Choroid plexus epithelial cell (primary cell): ENCODE measurements at regions not wholly inside any gene's neighbourhood (a gene's known extent, or its start where the extent isn't known, plus 50 kb on each side); places are given as distances from the start of the nearest gene placed in this dataset.

ENCODE experiments used
- DNase-seq: peaks from one replicate; pipeline ENCODE4 v3.0.0-alpha.2; 2010; ENCODE audit warnings: low read depth
- H3K4me3 ChIP-seq: 2 replicates; pipeline ENCODE4 v1.5.1; 2011; ENCODE audit warnings: low read depth, mild to moderate bottlenecking, control low read depth, low read length, moderate library complexity
- CTCF ChIP-seq: conservative IDR thresholded peaks from 2 replicates; pipeline ENCODE4 v1.5.1; 2011; ENCODE audit warnings: low read depth, mild to moderate bottlenecking, control low read depth, inconsistent platforms, low read length, moderate library complexity

GRCh38 chr18:45270289-45270771, 344.9 kb upstream of the SLC14A2 start:
- TF ChIP-seq CTCF = no peak
- H3K4me3 ChIP-seq = no peak overlapping the region
- DNase-seq = no peak

- DNase-seq = no peak
- no peak overlapping the region for H3K4me3 ChIP-seq
- no peak for TF ChIP-seq CTCF
Observed at GRCh38 chr18:45274026-45274425, 341.2 kb upstream of the SLC14A2 start.

- DNase-seq = peak; percentile 67
- peak; percentile 73 for TF ChIP-seq CTCF
- H3K4me3 ChIP-seq = no peak overlapping the region
Observed at GRCh38 chr18:45275367-45276113, 339.7 kb upstream of the SLC14A2 start.

- TF ChIP-seq CTCF = no peak
- no peak overlapping the region for H3K4me3 ChIP-seq
- no peak for DNase-seq
Observed at GRCh38 chr18:45276878-45277277, 338.4 kb upstream of the SLC14A2 start.

DNA sequence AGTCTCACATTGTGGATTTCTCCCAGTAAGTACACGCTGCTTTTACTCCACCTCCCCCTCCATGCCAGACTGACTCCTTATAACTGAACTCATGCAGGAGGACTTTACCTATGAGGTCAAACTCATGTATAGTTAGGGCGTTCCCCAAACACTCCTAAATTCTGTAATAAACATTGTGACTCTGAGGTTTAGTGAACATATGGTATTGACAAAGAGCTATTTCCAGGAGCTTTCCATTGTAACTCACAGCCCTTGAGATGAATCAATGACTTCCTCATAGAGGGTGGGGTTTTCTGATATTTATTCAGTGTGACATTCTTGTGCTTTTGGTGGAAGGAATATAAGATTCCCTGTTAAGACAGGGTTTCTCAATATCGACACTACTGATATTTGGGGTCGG, 337.4 kb upstream of the SLC14A2 start:
- no peak for TF ChIP-seq CTCF
- no peak overlapping the region for H3K4me3 ChIP-seq
- no peak for DNase-seq

GRCh38 chr18:45280481-45281276, 334.6 kb upstream of the SLC14A2 start:
- no peak for DNase-seq
- H3K4me3 ChIP-seq = no peak overlapping the region
- no peak for TF ChIP-seq CTCF
